GM12865 (cell line): ENCODE measurements at regions not wholly inside any gene's neighbourhood (a gene's known extent, or its start where the extent isn't known, plus 50 kb on each side); places are given as distances from the start of the nearest gene placed in this dataset.

Source experiments
- DNase-seq: peaks from one replicate; pipeline ENCODE4 v3.0.0; 2010; ENCODE audit warnings: low read depth
- H3K4me3 ChIP-seq: 2 replicates; pipeline ENCODE4 v1.5.1; 2011; ENCODE audit warnings: mild to moderate bottlenecking, low read depth, low read length, control low read depth
- CTCF ChIP-seq: IDR thresholded peaks from 2 replicates; pipeline ENCODE4 v1.5.1; 2011; ENCODE audit warnings: low read length, control low read depth, low read depth, inconsistent platforms; ENCODE audit not compliant: insufficient read depth; ENCODE audit errors: missing control alignments

- no peak overlapping the region for H3K4me3 ChIP-seq
- no peak for TF ChIP-seq CTCF
- DNase-seq = no peak
These were observed 546.9 kb upstream of the RIOK2 start for GRCh38 chr5:97729938-97730337.

DNA sequence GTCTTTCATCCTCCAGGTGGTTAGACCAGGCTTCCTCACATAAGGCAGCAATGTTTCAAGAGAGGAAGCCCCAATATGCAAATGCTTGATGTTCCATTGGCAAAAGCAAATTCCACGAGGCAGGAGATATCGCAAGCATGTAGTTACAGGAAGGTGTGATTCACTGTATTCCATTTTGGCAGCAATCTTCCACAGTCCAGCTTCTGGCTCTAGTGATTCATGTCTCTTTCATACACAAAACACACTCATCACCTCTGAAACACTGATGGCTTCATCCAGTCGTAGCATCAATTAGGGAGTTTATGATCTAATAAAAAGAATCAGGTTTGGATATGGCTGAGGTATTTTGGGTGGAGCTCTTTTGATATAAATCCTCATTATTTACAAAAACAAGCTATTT, 552.2 kb upstream of the RIOK2 start:
- TF ChIP-seq CTCF = no peak
- DNase-seq = no peak
- H3K4me3 ChIP-seq = no peak overlapping the region

DNA sequence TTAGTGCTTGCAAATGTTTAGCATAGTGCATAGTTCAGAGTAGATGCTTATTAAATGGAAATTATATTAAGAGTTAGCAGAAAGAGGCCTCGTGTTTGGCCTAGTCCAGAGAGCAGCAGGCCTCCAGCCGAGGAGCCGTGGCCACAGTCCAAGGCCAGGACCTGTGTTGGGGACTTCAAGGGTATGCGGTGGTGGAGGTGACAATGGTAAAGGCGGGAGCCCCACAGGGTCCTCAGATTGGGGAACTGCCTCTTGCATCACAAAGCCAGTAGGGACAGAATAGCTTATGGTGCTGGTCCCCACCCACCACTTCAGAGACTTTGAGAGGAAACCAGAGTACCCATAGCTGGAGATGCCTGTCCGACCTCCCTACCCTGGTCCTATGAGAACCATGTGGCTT, 554.6 kb upstream of the RIOK2 start:
- H3K4me3 ChIP-seq = no peak overlapping the region
- no peak for DNase-seq

GRCh38 chr5:97745817-97746216, 562.8 kb upstream of the RIOK2 start:
- no peak for DNase-seq
- no peak overlapping the region for H3K4me3 ChIP-seq

More for the DNA sequence above, 554.6 kb upstream of the RIOK2 start:
- no peak for TF ChIP-seq CTCF

GRCh38 chr5:97750576-97750975, 567.5 kb upstream of the RIOK2 start:
- DNase-seq = no peak
- H3K4me3 ChIP-seq = no peak overlapping the region
- TF ChIP-seq CTCF = no peak

More at GRCh38 chr5:97745817-97746216, 562.8 kb upstream of the RIOK2 start:
- no peak for TF ChIP-seq CTCF

DNA sequence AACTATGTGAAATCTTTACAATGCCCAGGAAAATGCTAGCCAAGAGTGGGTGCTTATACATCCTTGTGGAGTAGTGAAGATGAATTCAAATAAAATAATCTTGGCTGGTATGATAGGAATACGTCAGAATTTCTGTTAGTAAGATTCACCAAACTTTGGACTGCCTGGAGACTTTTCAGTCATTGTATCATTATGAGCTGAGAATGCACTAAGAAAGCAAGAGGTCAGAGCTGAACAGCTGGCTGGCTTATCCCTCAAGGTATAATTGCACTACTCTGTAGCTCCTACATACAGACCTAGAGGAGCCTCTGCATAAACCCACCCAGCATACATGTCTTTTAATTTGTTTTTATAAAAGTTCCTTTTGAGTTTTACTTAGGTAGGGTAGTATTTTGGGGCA, 568.5 kb upstream of the RIOK2 start:
- H3K4me3 ChIP-seq = no peak overlapping the region
- no peak for DNase-seq
- no peak for TF ChIP-seq CTCF

- no peak overlapping the region for H3K4me3 ChIP-seq
- TF ChIP-seq CTCF = no peak
- DNase-seq = no peak
These were observed 569.8 kb upstream of the RIOK2 start for GRCh38 chr5:97752871-97753270.
